Tibial artery (tissue), 4 donors: ENCODE measurements at regions not wholly inside any gene's neighbourhood (a gene's known extent, or its start where the extent isn't known, plus 50 kb on each side); places are given as distances from the start of the nearest gene placed in this dataset.

Source experiments
- DNase-seq, 2 donors: peaks; one replicate each; pipeline ENCODE4 v3.0.0-alpha.2; 2019
- H3K27ac ChIP-seq, 2 donors: fragments of 200-600 bp; sonication (generic) in 1 of 2; 1 replicate in 1 of 2; 2 replicates in 1 of 2; pipeline ENCODE4 v1.5.1; 2018 to 2019; ENCODE audit warnings: mild to moderate bottlenecking in 1 of 2
- H3K27me3 ChIP-seq, 2 donors: fragments of 200-600 bp; sonication (generic) in 1 of 2; one replicate each; pipeline versions ENCODE4 v1.5.1 to v1.6.0; 2016 to 2019
- H3K36me3 ChIP-seq, 3 donors: fragments of 200-600 bp; sonication (generic) in 2 of 3; one replicate each; pipeline ENCODE4 v1.5.1; 2016 to 2019; ENCODE audit warnings: mild to moderate bottlenecking in 2 of 3
- H3K4me1 ChIP-seq, 4 donors: fragments of 200-600 bp; sonication (generic) in 2 of 4; 1 replicate in 3 of 4; 2 replicates in 1 of 4; pipeline ENCODE4 v1.5.1; 2016 to 2019
- H3K4me3 ChIP-seq, 2 donors: fragments of 200-600 bp; sonication (generic) in 1 of 2; 1 replicate in 1 of 2; 2 replicates in 1 of 2; pipeline ENCODE4 v1.5.1; 2018 to 2019; ENCODE audit warnings: mild to moderate bottlenecking in 2 of 2
- H3K9me3 ChIP-seq, 3 donors: fragments of 200-600 bp; sonication (generic) in 1 of 3; one replicate each; pipeline ENCODE4 v1.5.1; 2016 to 2019
- CTCF ChIP-seq, 2 experiments: fragments of 200-600 bp in 1 of 2; fragments of 450-650 bp in 1 of 2; IDR thresholded peaks; one replicate each; pipeline ENCODE4 v1.5.1; 2017 to 2019; ENCODE audit warnings: antibody characterized with exemption in 2 of 2, mild to moderate bottlenecking in 1 of 2, moderate library complexity in 1 of 2
- intact Hi-C: fragments of 100-400 bp; cut with DNase I; formaldehyde crosslinking; loops from one replicate; pipeline ENCODE4 v1.15.0; 2023; ENCODE audit warnings: low total_unique reads

GRCh38 chr3:110966966-110967663, 104.5 kb upstream of the NECTIN3 start:
- intact Hi-C loops, result no loop called here
- no peaks in the 10 kb centered on the region for H3K4me1 ChIP-seq
- H3K4me3 ChIP-seq, result no peak overlapping the region
- peaks cover 3 to 21% (median 13%) of the 10 kb centered on the region in 3 donors for H3K9me3 ChIP-seq
- no peaks in the 10 kb centered on the region for H3K27me3 ChIP-seq
- no peak for TF ChIP-seq CTCF (IDR thresholded peaks at IDR 0.05)
- DNase-seq, result no peak
- no peak overlapping the region for H3K27ac ChIP-seq
- no peaks in the 10 kb centered on the region for H3K36me3 ChIP-seq

GRCh38 chr3:110968076-110968475, 103.5 kb upstream of the NECTIN3 start:
- intact Hi-C loops, result no loop called here
- DNase-seq, result no peak
- no peaks in the 10 kb centered on the region for H3K27me3 ChIP-seq
- no peak for TF ChIP-seq CTCF (IDR thresholded peaks at IDR 0.05)
- peaks cover 3 to 21% (median 13%) of the 10 kb centered on the region in 3 donors for H3K9me3 ChIP-seq
- H3K4me1 ChIP-seq, result no peaks in the 10 kb centered on the region
- no peak overlapping the region for H3K4me3 ChIP-seq
- H3K36me3 ChIP-seq, result no peaks in the 10 kb centered on the region
- H3K27ac ChIP-seq, result no peak overlapping the region

- intact Hi-C loops, result no loop called here
- no peak for DNase-seq
- Histone ChIP-seq H3K4me3 (no peak overlapping the region), H3K36me3 (no peaks in the 10 kb centered on the region), H3K27me3 (no peaks in the 10 kb centered on the region), H3K9me3 (peaks cover 3 to 20% (median 13%) of the 10 kb centered on the region in 3 donors), H3K27ac (no peak overlapping the region), H3K4me1 (no peaks in the 10 kb centered on the region)
- TF ChIP-seq CTCF (IDR thresholded peaks at IDR 0.05), result no peak
Observed at GRCh38 chr3:110969229-110970211, 102.1 kb upstream of the NECTIN3 start.

- Histone ChIP-seq H3K36me3 (no peaks in the 10 kb centered on the region), H3K27ac (no peak overlapping the region), H3K27me3 (no peaks in the 10 kb centered on the region), H3K4me3 (no peak overlapping the region), H3K4me1 (no peaks in the 10 kb centered on the region), H3K9me3 (peaks cover 0 to 18% (median 13%) of the 10 kb centered on the region in 3 donors)
- no peak for DNase-seq
- intact Hi-C loops, result no loop called here
- TF ChIP-seq CTCF (IDR thresholded peaks at IDR 0.05), result no peak
Observed at GRCh38 chr3:110971010-110971601, 100.5 kb upstream of the NECTIN3 start.

- TF ChIP-seq CTCF (IDR thresholded peaks at IDR 0.05), result no peak
- no peaks in the 10 kb centered on the region for H3K36me3 ChIP-seq
- intact Hi-C loops, result no loop called here
- H3K27ac ChIP-seq, result no peak overlapping the region
- no peaks in the 10 kb centered on the region for H3K4me1 ChIP-seq
- no peaks in the 10 kb centered on the region for H3K27me3 ChIP-seq
- DNase-seq, result no peak
- H3K4me3 ChIP-seq, result no peak overlapping the region
- peaks cover 0 to 18% (median 13%) of the 10 kb centered on the region in 3 donors for H3K9me3 ChIP-seq
Observed at GRCh38 chr3:110973263-110973895, 98.2 kb upstream of the NECTIN3 start.
